ENCODE measurements at regions not wholly inside any gene's neighbourhood (a gene's known extent, or its start where the extent isn't known, plus 50 kb on each side); places are given as distances from the start of the nearest gene placed in this dataset.
"Not testable (repeated sequence)": the region's sequence is repeated elsewhere in the genome, so short reads cannot be mapped to it uniquely, and the experiment has no call there.

DNA sequence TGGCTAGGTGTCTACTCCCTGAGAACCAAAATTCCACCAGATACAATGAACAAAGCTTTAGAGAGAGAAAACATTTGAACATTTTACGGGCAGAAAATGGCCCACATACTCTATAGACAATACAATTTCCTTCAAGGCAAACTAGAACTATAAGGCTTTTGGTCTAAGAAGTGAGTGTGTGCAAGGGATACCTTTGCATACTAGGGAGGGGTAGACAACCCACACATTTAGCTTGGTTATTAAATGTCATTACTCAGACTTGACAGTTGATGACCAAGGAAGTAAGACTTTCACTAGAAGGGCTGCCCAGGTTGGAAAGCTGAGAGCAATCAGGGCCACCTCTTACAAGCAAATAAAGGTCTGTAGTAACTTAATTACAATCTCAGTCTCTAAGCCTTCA lies 64.0 kb upstream of the PLEKHM1 start:
- DNase-seq: not testable (repeated sequence)

DNA sequence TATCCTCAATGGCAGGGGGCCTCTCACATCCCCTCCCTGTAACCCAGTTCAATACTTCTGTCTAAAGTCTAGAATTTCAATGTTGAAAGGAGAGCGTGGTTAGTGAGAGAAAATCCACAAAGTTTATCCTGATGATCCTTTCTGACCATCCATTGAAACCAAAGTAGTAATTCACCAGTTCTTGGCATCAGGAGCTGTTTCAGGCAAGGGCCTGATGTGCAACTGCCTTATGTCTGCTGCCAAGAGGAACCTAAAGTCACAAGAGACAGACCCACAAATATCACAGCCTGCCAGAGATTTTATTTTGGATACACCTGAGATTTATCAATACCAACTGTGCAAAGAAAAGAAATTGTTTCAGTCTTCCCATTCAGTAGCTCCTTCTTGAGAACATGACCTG lies 68.3 kb upstream of the PLEKHM1 start:
- not testable (repeated sequence) for DNase-seq

DNA sequence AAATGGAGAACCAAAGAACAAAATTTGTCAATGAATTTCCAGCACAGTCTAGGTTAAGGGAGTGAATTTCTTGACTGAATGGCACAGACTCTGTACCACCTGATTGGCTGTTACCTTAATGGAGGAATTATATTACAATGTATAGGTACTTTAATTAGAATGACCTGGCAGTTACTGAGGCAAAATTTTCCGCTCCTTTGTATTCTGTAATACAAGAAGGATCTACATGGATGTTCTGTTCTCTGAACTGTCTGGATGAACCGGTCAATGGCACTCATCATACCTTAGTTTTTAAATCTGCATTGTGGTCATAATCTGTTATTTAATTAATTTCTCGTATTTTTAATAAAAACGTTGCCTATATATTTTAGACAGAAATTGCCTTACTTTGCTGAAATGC lies 72.3 kb upstream of the PLEKHM1 start:
- DNase-seq: not testable (repeated sequence)

DNA sequence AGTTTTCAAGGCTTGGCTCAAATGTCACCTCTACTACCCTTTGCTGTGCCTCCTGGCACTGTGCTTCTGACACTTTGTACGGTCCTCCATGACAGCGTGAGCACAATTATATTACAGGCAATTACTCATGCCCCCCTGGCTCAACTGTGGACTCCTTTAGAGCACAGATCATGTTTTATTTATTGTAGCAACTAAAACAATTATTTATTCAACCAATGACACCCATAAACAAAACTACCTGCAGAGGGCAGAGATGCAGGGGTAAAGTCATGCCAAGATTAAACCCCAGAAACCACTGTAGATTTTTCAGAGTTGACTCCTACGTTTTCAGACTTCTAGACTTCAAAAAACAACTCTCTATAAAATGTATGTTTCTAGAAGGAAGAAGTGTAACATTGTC lies 72.8 kb upstream of the PLEKHM1 start:
- not testable (repeated sequence) for DNase-seq

DNA sequence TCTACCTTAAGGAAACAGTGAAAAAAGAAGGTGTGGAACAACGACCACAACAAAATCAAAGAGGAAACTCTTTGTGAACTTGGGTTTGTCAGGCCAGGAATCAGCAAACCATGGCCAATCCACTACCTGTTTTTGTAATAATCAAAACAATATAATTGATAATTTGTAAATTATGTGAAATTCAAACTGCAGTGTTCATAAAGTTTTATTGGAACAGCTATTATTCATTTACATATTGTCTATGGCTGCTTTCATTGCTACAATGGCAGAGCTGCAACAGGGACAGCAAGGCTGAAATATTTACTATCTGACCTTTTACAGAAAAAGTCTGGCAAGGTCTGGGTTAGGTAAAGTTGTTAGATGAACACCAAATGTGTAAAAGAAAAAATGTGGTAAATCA lies 77.8 kb upstream of the PLEKHM1 start:
- not testable (repeated sequence) for DNase-seq

- not testable (repeated sequence) for DNase-seq
Observed at GRCh38 chr17:45573326-45573725, 82.8 kb upstream of the PLEKHM1 start.

DNA sequence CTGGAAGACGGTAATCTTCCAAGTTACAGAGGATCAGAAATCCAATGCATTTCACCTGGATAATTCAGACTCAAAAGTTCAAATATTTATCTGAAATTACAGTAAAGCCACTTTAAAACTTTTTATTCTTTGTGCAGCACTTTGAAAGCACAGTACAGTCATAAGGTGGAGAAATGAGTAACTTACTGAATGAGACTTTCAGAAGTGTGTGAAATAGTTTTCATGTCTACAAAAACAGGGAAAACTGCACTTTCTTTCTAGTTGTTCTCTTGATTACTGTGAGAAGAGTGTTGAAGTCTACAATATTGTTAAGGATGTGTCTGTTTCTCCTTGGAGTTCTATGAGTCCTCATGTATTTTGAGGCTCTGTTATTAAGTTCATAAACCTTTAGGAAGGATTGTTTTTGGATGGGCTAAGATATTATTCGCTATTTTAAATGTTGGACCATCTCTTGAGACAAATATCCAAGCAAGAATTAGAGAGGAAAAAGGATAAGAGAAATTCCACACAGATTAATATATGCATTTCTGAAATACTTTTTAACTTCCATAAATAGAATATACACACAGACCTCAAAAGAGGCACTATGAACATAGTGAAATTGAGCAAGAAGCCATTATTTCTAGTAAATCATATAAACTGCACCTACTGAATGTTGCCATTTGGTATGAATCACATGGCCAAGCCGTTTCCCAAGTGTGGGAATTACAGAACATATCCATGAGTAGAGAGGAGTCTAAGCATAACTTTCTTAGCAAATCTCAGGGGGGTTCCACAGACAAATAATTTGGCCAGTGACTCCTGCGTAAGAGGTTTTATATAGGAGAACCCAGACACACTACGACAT lies 83.6 kb upstream of the PLEKHM1 start:
- DNase-seq: no peak

DNA sequence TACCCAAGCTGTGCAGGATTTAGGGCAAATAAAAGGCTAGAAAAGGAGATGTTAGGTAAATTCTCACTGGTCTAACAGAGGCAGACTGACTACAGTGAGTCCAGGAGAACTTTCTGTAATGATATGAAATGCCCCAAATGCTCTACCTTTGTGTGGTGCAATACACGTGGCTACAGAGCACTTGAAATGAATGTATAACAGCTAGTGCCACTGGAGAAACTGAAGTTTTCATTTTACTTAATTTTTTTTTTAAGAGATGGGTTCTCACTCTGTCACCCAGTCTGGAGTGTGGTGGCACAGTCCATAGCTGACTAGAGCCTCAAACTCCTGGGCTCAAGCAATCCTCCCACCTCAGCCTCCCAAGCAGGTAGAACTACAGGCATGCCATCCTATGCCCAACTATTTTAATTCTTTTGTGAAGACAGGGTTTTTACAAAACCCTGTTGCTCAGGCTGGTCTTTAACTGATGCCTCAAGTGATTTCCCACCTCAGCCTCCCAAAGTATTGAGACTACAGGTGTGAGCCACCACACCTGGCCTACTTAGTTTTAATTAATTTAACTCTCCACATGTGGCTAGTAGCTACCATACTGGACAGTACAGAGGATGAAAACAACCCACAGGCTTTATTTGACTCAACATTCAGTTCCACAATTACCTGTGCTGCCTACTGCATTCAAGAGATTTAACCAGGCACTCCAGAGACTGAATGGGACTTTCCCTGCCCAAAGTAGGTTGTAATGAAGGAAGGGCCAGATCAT lies 84.8 kb upstream of the PLEKHM1 start:
- DNase-seq: no peak

DNA sequence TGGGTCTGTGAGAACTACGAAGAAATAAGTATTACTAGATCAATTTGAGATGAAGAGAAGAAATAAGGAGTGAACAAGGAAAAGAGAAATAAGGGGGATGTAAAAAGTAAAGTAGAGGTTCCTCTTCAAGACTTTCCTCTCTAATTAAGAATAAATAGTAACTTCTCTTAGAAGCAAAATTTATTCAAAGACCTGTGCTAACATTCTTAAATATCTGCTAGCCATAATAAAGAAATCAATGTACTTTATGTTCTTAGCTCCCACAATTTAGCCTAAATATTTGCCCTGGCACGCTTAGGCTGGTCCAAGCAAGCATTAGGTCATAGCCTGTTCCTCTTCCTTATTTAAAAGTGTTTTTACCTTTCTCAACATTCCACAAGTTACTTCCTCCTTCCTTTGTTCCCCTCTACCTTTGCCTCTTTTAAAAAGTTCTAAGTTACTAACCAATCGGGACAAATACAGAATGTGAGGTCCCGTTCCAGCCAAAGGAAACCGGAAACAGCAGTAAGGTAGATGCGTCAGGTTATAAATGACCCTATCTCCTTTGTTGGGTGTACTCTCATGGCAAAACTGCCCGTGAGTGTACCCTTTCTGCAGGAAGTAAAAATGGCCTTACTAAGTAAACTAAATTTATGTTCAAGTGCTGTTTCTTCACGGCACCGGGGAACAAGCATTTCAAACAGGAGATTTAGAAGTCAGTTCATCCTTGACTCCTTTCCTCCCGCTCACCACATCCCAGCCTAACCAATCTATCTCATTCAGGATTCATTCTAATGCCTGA lies 86.2 kb upstream of the PLEKHM1 start:
- not testable (repeated sequence) for DNase-seq

- no peak for DNase-seq
Observed at GRCh38 chr17:45577571-45578279, 87.2 kb upstream of the PLEKHM1 start.

DNA sequence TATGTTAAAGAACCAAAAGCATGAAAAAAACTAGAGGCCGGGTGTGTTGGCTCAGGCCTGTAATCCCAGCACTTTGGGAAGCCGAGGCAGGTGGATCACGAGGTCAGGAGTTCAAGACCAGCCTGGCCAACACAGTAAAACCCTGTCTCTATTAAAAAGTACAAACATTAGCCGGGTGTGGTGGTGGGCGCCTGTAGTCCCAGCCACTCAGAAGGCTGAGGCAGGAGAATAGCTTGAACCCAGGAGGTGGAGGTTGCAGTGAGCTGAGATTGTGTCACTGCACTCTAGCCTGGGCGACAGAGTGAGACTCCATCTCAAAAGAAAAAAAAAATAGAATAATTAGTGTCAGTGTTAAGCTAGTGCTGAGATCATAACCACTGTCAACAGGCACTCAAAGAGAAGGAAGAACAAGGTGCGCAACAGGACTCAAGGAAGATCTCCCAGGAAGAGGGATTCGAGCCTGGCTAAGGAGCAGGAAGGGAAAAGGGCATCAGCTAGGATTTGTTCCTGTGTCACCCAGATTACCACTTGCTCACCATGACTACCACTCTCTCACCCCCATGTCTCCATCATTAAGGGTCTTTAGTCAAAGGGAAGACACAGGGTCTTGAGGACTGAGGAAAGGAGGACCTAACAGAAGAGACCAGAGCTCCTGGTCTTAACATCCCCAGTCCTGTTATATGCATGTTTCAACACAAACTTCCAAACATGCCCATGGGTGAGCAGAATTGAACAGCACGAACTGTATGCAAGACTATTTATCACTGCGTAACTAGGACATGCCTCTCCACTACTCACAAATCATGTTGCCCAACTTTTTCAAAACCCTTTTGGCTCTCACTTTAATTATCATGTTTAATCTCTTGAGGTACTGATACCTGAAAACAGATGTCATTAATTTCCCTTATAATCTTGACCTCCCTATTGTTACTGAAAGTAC lies 88.3 kb upstream of the PLEKHM1 start:
- no peak for DNase-seq

DNA sequence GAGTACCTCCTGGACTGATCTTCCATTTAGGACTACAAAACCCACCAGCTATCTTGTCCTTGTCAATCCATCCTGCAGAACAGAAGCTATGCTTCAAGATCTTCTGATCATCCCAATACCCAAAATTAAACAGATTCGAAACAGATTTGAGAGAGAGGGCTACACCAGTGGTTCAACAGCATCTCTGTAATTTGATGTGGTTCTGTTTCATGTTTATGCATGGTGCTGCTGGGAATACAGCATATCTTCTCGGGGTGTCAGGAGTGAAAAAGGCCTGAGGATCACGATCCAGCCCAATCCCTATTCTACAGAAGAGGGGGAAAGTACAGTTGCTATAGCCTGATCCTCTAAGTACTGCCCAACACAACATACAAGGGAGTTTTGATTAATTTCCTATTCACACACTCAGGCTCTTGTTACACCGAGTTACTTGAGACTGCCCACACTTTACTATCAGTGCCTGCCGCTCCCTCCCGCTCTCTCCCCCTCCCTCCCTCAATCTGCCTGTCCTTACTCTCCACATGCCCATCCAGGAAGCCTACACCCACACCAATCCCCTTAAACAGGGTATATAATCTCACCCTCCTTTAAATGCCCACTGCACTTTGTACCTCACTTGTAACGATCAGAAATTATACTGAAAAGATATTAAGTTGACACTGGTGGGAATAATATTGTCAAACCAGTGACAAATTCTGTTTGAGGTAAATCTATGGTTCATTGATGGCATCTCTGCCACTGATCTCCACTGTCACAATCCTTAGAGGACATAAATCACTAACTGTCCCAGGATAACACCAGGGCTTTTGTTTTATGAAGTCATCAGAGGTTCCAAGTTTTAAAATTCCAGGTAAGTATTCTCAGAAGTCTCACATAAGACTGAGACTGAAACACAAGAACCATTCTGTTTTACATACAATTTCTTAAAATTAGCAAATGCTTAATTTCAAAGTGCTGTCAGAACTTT lies 89.3 kb upstream of the PLEKHM1 start:
- DNase-seq: no peak

GRCh38 chr17:45580924-45581323 lies 90.4 kb upstream of the PLEKHM1 start:
- no peak for DNase-seq

- no peak for DNase-seq
Observed at GRCh38 chr17:45581860-45582259, 91.3 kb upstream of the PLEKHM1 start.

DNA sequence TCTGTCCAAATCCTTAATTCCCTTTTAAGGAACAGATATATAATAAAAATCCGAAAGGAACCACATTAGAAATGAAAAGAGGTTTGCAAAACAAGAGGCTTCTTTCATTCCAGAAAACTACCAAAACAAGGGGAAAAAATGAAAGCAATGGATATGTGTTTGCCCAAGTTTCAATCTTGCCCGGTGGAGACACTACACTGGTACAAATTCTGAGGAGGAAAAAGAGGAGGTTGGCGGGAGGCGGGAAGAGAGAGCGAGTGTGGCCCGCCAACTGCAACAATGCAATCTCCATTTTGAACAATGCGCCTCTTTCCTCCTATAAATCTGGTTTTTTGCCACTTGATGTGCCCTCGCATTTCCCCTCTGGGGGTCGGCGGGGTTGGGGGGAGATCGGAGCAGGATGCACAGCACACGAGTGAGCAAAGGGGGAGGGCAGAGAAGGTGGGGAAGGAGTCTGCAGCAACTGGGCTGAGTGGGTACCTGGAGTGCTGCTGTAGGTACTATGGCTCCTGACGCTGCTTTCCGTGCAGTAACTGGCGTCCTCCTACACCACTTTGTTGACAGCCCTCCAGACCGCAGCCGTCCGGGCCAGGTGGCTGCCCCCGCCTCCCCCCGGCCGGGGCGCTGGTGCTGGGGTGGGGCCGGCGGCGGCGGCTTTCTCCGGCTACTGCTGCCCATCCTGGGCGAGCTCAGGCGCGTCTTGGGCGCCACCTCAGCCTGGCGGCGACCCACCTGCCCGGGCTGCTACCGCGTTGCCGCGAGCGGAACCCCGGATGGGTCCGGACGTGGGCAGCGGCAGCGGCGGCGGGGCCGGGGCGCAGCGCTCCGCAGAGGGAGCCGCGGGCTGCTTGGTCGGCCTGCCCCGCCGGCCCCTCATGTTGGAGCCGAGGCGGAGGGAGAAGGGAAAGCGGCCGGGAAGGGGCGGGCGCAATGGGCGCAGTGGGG lies 93.8 kb upstream of the PLEKHM1 start:
- DNase-seq: no peak

- not testable (repeated sequence) for DNase-seq
Observed at GRCh38 chr17:45585037-45585733, 94.7 kb upstream of the PLEKHM1 start.

DNA sequence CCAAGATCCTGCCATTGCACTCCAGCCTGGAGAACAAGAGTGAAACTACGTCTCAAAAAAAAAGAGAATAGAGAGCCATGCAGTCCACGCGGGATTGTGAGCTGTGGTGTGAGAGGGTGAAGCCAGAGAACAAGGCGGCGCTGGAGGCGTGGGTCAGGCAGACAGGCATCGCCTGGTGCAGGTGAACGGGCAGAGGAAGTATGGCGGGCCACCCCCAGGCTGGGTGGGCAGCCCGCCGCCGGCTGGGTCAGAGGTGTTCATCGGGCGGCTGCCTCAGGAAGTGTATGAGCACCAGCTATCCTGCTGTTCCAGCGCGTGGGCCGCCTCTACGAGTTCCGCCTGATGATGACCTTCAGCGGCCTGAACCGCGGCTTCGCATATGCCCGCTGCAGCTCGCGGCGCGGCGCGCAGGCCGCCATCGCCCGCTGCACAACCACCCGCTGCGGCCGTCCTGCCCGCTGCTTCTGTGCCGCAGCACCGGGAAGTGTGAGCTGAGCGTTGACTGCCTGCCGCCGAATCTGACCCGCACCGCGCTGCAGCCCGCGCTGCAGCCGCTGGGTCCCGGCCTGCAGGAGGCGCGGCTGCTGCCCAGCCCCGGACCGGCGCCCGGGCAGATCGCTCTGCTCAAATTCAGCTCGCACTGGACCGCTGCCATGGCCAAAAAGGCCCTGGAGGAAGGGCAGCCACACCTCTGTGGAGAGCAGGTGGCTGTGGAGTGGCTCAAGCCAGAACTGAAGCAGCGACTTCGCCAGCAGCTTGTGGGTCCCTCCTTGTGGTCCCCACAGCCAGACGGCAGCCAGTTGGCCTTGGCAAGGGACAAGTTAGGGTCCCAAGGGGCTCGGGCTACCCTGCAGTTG lies 95.5 kb upstream of the PLEKHM1 start:
- not testable (repeated sequence) for DNase-seq

DNA sequence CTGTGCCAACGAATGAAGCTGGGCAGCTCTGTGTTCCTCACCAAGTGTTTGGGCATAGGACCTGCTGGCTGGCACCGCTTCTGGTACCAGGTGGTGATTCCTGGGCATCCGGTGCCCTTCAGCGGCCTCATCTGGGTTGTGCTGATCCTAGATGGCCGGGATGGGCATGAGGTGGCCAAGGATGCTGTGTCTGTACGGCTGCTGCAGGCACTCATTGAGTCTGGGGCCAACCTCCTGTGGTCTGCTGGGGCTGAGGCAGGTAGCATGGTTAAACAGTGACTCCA lies 96.1 kb upstream of the PLEKHM1 start:
- not testable (repeated sequence) for DNase-seq
